ENCODE measurements at regions not wholly inside any gene's neighbourhood (a gene's known extent, or its start where the extent isn't known, plus 50 kb on each side); places are given as distances from the start of the nearest gene placed in this dataset.

DNA sequence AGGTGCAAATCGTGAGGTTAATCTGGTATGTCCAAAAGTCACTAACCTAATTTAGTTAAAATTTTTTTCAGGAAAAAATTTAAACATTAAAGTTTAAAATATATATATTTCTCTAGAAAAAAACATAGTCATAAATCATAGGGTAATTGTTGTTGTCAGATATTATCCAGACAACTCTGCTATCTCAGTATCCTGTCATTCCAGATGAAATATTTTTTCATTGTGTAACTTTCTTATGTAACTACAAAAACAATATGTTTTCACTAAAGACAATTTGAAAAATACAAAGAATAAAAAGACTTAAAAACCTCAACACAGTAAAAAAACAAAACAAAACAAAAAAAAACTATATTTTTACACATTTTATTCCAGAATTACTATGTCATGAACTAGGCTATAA, 57.6 kb downstream of the TENT5A start:
- DNase-seq, result no peak

DNA sequence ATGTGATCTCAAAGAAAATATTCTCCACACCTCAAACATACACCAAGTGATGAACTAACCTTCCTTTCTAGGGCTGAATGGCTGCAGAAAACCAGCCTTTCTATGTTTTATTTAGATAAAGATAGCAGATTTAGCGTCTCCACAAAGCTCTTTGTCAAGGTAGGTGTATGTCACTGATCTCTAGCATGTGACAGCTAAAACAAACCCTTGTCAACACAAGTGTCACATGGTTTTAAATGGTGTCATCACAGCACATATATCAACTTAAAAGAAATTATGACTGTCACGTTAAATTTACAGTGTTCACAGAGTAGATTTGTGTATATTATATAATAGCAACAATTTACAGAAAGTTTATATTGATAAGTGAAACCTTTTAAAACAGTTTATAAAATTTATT, 58.3 kb downstream of the TENT5A start:
- DNase-seq, result no peak

DNA sequence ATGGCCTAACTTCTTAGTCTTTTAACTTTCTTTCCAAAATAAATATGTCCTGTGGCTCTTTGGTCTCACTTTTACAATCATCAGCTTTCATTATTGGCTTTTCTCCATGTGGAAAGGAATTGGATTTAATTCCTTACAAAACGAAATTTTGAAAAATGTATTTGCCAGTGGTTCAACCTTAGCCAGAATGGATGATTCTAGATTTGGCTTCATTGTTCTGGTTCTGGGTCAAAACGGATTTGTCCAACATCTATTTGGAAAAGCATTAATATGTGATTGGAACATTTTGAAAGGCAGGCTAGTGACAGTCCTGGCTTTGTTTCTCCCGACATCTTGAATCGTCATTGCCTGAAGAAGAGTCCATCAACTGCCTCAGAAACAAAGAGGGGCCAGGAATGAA, 59.2 kb downstream of the TENT5A start:
- DNase-seq, result no peak

DNA sequence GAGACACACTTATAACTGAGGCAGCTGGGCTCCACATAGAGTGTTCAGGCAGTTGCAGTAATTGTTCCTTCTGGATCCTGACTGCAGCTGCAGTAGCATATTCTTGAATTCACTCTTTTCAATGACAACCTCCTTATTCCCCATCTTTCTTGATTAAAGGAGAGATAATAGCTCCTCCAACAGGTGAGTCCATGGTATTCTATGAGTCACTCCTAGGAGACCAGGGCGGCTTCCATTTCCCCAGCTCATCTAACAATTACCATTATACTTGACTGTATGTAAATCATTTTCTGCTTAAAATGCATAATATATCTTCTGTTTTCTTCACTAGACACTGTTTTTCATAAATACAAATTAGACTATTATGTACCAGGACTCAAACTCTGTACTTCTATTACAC, 62.4 kb downstream of the TENT5A start:
- no peak for DNase-seq

DNA sequence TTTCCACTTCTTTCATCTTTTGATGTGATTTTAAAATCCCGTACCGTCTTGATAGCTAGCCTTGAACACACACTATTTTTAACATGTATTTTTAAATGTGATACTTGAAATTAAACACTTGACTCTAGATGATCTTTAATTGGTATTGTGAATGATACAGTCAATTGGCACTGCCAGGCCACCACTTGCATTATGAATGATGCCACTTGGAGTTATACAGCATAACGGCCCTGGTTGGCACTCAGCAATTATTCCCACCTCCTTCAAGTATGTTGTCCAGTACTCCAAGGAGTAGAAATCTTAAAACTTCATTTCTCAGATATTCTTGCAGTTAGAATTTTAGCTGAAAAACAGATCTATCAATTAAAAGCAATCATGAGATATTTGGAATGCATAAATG, 62.9 kb downstream of the TENT5A start:
- no peak for DNase-seq

DNA sequence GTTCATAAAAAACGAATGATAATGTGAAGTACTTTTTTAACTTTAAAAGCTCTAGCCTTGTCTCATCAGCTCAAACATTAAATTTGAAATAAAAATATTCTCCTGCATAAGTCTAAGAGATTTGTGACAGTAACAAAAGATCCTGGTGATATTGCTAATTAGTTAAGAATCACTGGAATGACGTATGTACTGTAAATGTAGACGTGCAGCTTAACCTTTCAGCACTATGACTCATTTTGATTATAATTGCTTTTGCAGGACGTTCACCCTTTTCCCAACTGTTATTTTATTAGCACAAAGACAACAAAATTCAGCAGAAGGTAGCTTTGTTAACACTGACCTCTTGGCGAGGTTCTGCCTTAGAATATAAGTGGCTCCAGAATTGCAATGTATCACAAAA, 68.6 kb downstream of the TENT5A start:
- no peak for DNase-seq

DNA sequence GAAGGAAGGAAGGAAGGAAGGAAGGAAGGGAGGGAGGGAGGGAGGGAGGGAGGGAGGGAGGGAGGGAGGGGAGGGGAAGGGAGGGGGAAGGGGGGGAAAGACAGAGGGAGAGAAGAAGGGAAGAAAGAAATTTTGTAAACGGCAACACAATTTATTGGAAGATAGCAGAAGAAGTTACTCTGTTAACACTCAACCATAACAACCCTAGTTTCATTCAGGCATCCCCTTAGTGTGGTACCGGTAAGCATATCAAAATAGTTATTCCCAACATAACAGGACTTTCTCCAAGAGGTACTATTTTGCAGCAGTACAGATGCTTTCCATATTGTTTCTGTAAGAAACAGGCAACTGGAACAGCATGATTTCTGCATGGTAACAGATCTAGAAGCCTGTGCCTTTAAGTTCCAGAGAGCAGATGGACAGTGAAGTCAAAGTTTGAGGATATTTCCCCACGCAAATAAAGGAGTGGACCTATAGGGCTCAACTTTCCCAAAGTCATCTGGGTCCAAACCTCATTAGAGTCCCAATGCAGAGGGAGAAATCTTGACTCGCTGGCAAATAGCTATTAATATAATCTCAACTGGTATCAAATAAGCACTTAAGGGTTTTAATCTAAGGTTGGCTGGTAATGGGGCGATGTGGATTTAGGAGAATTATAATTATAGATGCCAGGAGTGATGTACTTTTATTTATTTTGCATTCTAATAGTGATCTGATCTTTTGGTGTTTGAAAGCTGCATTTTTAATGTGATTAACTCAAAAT, 69.4 kb downstream of the TENT5A start:
- DNase-seq, result no peak

DNA sequence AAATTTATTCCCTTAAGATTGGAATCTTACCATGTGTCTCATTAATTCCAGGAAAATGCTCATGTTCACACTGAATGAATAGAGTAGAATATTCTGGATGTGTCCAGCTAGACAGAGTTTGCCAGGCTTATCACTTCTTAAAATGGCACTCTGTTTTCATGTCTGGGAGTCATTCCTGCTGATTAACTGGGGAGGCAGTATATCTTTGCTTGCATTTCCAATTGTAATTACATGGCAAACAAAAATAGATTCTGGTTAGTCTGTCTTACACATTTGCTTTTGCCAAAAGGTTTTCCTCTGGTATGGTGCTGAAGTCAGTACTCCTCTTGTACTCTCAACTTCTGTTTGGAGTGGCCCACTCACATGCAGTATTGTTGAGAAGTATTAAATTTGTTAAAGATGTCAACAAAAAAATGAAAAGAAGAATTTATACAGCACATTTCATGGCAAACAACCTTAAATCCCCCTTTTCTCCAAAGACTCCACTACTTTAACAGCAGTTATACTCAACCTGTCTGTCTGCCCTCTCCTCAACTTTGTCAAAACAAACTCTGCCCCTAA, 70.2 kb downstream of the TENT5A start:
- no peak for DNase-seq

DNA sequence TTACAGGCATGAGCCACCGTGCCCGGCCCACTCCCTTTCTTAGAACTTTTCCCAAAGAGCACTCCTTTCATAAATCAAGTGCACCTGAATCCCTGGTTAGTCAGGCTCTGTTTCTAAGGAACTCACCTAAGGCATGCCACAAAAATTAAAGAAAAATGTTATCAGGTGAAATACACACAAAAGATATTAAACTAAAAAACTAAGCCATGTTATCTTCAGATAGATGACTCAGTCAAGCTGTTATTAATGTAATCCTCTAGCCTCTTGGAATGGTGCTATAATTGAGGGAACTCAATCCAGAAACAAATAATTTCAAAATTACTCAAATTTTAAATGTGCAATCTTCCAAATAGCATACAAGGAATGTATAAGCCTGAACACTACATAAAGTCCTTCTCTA, 83.0 kb downstream of the TENT5A start:
- DNase-seq, result no peak

DNA sequence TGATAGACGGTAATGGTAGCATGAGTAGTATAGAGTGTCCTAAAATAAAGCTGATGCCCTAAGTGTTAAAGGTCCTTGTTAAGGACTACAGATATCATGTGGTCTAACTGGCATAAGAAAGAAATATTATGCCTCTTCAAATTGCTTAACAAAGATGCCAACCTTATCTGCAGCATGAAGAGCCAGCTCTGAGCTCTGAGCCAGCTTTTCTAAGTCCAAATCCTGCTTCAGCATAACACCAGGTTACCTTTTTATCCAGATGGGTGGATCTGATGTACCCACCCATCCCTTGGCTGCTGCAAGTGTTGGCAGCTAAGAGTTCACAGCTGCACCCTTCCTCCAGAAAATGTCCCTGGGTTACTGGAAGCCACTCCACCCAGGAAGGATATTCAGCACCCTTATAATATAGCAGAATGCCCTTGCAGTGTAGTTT, 83.8 kb downstream of the TENT5A start:
- DNase-seq, result no peak

DNA sequence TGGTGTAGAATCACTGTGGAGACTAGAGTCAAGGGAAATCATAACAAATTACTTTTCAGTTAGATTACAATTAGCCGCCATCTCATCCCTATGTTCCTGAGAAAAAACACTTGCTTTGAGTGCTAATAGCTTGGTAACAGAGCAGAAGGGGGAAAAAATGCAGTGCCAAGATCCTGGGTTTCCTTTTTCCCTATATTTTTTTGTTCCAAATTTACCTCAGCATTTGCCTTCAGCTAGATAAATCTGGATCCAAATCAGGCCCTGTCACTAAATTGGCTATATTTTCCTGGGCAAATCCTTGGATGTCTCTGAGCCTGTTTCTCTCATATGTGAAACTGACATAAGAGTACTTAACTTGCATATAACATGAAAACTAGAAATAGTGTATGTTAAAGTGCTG, 86.0 kb downstream of the TENT5A start:
- no peak for DNase-seq

DNA sequence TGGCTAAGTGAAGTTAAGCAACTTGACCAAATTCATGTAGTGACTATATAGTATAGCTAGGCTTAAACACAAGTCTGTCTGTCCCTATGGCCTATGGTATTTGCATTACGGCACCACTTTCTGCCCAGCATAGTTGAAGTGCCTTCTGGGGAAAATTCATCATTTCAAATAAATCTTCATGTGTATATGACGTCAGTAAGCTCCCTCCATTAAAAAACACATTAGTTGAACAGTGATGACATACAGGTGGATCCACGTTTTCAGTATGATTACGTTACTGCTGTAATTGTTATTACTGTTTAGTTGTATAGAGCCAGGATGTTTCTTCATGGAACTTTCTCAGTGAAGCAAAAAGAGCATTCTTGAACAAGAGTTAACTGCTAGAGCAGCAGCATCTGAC, 96.2 kb downstream of the TENT5A start:
- no peak for DNase-seq

DNA sequence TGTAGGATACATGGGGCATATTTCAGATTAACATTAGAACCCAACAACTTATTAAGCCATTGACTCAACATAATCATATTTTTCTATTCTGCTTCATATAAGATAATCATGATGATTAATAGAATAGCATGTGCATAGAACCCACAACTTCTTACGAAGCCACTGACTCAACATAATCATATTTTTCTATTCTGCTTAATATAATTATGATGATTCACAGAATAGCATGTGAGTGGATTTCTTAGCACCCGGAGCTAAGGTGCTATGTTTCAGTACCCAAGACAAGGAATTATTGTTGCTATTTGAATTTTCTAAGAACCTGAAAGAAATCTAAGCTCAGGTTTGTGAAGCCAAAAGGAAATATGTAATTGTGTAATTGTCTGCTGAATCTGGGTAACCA, 96.8 kb downstream of the TENT5A start:
- no peak for DNase-seq

DNA sequence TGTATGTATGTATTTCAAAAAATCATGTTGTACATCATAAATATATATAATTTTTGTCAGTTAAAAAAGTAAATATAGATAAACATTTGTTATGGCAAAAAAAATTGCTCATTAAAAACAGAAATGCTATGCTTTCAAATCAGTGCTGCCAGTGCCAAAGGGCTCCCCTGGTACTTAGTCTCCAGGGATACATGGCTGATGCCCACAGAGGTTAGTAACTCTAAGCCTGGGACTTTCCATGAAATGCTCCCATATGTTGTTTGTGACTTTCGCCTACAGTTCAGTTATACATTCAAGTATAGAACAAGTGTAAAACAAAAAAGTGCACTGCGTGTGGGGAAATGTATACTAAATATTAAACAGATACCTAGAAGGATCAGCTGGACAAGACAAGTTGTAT, 104.0 kb downstream of the TENT5A start:
- no peak for DNase-seq

DNA sequence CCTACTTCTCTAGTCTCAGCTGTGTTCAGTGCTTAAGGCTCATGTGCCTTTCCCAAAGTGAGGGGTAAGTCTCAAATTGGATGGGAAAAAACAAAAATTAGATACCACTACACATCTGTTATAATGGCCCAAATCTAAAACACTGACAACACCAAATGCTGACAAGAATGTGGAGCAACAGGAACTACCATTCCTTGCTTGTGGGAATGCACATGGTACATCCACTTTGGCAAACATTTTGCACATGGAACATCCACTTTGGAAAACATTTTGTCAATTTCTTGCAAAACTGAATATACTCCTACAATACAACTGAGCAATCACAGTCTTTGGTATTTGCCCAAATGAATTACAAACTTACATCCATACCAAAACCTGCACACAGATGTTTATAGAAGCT, 109.3 kb downstream of the TENT5A start:
- DNase-seq, result no peak

DNA sequence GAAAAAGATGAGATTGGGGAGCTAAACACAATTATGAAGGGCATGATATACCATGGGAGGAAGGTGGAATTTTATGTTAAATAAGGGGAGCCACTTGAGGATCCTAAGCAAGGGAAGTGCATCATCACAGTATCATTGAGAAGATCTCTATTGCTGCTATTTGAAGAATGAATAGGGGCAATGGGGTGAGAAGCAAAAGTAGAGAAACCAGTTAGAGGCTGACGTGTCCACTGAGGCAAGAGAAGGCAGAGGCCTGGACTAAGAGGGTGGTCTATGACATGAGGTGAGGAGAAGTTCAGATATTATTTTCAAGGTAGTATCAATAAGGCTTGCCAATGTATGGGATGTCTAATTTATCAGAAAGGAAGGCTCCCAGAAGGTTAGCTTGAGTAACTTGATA, 111.6 kb downstream of the TENT5A start:
- DNase-seq, result no peak

DNA sequence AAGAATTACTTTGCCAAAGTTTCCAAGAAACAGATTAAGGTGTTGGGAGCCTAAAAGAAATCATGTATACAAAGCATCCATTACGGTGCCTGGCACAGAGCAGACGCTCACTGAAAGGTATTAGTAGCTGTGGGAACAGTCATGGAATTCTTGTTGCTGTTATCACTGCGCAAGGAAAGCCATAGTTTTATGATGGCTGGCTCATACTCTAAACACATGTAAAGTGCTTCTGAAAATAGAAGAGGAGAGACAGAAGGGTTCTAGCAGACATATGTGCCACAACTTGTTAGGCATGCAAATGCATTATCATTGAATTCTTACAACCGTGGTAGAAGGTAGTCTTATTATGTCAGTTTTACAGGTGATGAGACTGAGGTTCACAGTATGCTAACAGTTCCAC, 112.4 kb downstream of the TENT5A start:
- no peak for DNase-seq

DNA sequence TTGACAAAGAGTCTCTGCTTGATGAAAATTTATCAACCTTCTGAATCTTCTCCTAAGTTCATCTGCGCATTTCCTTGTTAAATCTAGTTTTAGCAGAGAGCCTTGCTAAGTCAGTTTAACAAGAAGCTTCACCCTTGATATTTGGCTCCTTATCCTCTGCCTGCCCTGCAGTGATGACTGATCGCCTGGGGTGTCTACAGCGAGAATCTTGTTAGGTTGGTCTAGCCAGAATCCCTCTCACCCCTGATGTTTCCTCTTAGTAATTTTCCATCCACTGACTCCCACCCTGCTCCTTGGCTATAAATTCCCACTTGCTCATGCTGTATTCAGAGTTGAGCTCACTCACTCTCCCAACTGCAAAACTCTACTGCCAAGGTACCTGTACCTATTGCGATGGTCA, 114.1 kb downstream of the TENT5A start:
- no peak for DNase-seq

DNA sequence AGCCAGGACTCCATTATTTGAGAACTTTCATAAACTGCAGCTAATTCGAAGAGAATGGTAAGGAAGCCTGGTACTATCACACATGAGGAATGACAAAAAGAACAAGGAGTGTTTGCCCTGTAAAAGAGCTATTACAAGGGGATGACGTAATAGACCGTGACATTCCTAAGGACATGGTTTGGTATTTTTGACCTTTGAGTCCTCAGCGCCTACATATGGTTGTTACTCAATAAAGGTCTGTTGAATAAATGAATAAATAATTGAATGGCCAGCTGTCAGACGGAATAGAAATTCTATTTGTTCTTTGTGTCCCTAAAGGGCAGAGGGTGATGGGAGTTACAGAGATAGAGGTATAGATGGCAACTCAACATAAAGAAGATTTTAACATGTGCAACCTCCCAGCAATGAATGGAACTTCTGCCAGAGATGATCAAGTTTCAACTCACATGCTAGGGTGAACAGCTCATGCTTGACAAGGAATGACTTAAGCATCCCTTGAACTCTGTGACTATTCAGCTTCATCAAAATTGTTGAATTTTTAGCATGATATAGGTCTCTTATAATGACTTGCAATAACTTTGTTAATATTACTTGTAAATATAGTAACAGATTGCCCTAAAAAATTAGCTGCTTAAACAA, 115.4 kb downstream of the TENT5A start:
- no peak for DNase-seq

DNA sequence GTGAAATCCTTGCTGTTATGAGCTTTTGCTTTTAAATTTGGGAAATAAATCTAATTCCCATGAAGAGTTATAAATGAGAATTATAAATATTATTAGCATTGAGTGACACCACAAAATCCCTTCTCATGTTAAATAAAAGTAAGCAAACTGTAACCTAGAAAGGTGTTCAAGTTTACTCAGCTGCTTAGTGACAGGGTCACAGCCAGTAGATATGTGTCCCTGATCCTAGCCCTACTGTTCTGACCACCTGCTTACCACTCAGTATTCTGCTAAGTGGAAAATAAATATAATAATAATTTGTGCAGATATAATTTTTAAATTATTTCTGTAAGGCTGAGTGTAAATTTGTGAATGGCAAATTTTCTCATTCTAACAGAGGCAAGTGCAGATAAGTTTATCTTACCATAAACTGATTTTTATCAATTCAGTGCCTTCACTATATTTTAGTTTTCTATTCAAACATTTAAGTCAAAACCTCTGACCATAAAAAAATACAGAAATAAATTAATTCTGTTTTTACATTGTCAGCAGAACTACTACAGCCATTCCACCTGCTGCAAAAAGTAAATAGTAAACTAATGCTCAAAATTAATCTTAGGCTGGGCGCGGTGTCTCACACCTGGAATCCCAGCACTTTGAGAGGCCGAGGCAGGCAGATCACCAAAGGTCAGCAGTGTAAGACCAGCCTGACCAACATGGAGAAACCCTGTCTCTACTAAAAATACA, 118.2 kb downstream of the TENT5A start:
- no peak for DNase-seq

DNA sequence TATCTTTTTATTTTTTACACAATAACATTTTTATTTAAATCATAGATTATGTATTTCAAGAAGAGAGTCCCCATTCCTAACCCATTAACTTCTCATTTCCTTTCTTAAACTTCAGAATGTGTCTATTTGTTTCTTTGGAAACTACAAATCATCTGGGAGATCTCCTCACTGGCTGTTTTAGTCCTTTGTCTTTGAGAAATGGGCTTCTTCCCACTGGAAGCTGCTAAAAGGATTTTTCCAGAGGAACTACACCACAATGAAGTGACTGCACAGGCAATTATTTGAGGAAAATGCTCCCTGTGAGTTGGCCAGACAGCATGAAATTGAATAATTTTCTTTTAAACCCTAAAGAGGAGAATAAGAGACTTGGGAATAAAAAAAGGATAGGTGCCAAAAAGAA, 119.1 kb downstream of the TENT5A start:
- DNase-seq, result no peak

DNA sequence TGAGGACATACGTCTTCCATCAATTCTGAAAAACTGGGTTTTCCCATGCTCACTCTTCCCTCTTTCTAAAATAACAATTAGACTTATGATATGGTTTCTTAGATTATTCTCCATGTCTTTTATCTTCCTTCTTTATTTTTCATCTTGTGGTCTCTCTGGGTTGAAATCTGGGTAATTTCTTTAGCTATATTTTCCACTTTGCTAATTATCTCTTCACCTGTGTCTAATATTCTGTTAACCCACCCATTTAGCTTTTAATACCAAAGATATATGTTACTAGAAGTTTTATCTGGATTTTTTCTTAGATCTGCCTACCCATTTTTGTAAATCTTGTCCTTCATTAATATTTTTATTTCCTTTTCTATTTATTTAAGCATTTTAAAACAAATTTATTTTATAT, 121.8 kb downstream of the TENT5A start:
- no peak for DNase-seq

DNA sequence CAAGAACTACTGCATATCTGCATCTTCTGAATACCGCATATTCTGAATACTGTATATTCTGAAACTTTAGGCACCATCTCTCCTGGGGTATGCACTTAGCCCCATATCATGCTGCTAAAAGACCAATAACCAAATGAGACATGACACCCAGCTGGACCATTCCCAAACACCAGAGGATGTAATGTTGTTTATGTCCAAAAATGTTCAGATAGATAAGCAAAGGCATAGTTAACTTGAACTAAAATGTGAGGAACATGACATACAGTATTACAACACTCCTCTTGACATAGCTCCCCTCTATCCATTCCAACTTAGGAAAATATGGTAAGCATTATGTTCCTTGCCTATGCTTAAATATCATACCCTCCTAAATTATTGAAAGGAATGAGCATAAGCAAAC, 127.3 kb downstream of the TENT5A start:
- no peak for DNase-seq

DNA sequence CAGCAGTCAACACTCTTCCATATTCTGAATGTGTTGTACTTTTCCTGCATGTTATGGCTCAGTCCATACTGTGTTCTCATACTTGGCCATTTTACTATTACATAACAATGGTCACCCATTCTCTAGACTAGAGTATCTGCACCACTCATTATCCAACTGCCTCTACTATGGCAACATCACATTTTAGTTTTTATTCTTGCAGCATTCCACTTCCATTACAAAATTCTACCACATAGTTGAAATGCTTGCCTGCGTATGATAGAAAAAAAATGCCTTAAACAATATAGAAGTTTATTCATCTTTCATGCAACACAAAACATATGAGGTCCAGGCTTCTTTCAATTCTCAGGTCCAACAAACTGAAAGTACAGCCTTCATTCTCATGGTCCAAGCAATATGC, 128.0 kb downstream of the TENT5A start:
- DNase-seq, result no peak
